ENCODE measurements at regions not wholly inside any gene's neighbourhood (a gene's known extent, or its start where the extent isn't known, plus 50 kb on each side); places are given as distances from the start of the nearest gene placed in this dataset.

GRCh38 chr6:1482381-1483166 is 93.2 kb downstream of the FOXF2 start:
- TF ChIP-seq POLR2A (IDR thresholded peaks at IDR 0.05) (no peak), CTCF (IDR thresholded peaks at IDR 0.05) (no peak)

Measured in Peyer's patch (tissue), 4 donors.